Karpas-422 (cell line): ENCODE measurements at regions not wholly inside any gene's neighbourhood (a gene's known extent, or its start where the extent isn't known, plus 50 kb on each side); places are given as distances from the start of the nearest gene placed in this dataset.

Experiments
- DNase-seq: peaks from one replicate; pipeline ENCODE4 v3.0.0-alpha.2; 2015
- H2AFZ ChIP-seq: fragments of 200-600 bp; sonication (generic); 2 replicates; pipeline ENCODE4 v1.6.1; 2014; ENCODE audit warnings: antibody characterized with exemption, low read length, mixed read lengths
- H3K27ac ChIP-seq: fragments of 200-600 bp; sonication (generic); 2 replicates; pipeline ENCODE4 v1.5.1; 2014; ENCODE audit warnings: mild to moderate bottlenecking, low read length, moderate library complexity
- H3K27me3 ChIP-seq: fragments of 200-600 bp; sonication (generic); 2 replicates; pipeline ENCODE4 v1.6.1; 2014; ENCODE audit warnings: low read length, mixed read lengths
- H3K36me3 ChIP-seq: fragments of 200-600 bp; sonication (generic); 2 replicates; pipeline ENCODE4 v1.6.1; 2014; ENCODE audit warnings: low read length, mixed read lengths; ENCODE audit not compliant: insufficient read depth
- H3K4me1 ChIP-seq: fragments of 200-600 bp; sonication (generic); 2 replicates; pipeline ENCODE4 v1.6.1; 2014; ENCODE audit warnings: mild to moderate bottlenecking, low read length, mixed read lengths
- H3K4me2 ChIP-seq: fragments of 200-600 bp; sonication (generic); 2 replicates; pipeline ENCODE4 v1.6.1; 2014; ENCODE audit warnings: low read length, low read depth, mild to moderate bottlenecking; ENCODE audit not compliant: poor library complexity, severe bottlenecking
- H3K4me3 ChIP-seq: fragments of 200-600 bp; sonication (generic); 2 replicates; pipeline ENCODE4 v1.5.1; 2014; ENCODE audit warnings: mild to moderate bottlenecking, antibody characterized with exemption, low read length, mixed read lengths
- H3K79me2 ChIP-seq: fragments of 200-600 bp; sonication (generic); 2 replicates; pipeline ENCODE4 v1.6.1; 2014; ENCODE audit warnings: mild to moderate bottlenecking, low read length, mixed read lengths
- H3K9ac ChIP-seq: fragments of 200-600 bp; sonication (generic); 2 replicates; pipeline ENCODE4 v1.6.0; 2014; ENCODE audit warnings: low read length
- H3K9me2 ChIP-seq: fragments of 200-600 bp; sonication (generic), shearing (Covaris generic); replicated peaks from 2 replicates; pipeline ENCODE4 v1.6.0; 2014; ENCODE audit warnings: mild to moderate bottlenecking, low read length, moderate library complexity; ENCODE audit not compliant: insufficient read depth
- H3K9me3 ChIP-seq: fragments of 300-700, 200-600 bp; sonication (generic); 2 replicates; pipeline ENCODE4 v1.6.1; 2014; ENCODE audit warnings: low read length, mixed read lengths
- H4K20me1 ChIP-seq: fragments of 200-600 bp; sonication (generic); 2 replicates; pipeline ENCODE4 v1.6.1; 2014; ENCODE audit warnings: mild to moderate bottlenecking, antibody characterized with exemption, low read length, low read depth; ENCODE audit not compliant: insufficient read depth

- H3K4me1 ChIP-seq: no peaks in the 10 kb centered on the region
- H4K20me1 ChIP-seq: no peaks in the 10 kb centered on the region
- H2AFZ ChIP-seq: no peak overlapping the region
- H3K9me2 ChIP-seq: no peaks in the 10 kb centered on the region
- no peaks in the 10 kb centered on the region for H3K79me2 ChIP-seq
- no peak overlapping the region for H3K27ac ChIP-seq
- no peak overlapping the region for H3K4me2 ChIP-seq
- H3K36me3 ChIP-seq: no peaks in the 10 kb centered on the region
- no peak overlapping the region for H3K4me3 ChIP-seq
- H3K9me3 ChIP-seq: no peaks in the 10 kb centered on the region
- H3K9ac ChIP-seq: no peak overlapping the region
- no peak for DNase-seq
- H3K27me3 ChIP-seq: no peaks in the 10 kb centered on the region
Measured at GRCh38 chr4:170522427-170522970, 432.7 kb upstream of the AADAT start.

DNA sequence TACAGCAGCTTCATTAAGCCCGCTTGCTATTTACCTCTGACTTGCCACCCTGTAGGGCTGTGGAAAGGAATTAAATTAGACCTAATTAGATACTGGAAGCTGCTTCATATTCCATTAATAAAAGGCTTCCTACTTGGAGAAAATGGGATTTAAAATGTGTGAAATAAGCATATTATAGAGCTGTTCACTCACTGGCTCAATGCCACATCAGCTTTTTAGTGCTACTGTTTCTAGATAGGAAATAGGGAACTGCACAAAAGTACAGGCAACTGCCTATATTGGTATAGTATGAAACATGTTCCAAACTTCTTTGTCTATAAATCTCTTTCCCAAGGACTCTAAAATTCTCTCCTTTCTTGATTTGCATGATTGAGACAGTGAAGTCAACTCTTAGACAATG lies 407.9 kb upstream of the AADAT start:
- Histone ChIP-seq H3K9me2 (no peaks in the 10 kb centered on the region), H3K9me3 (no peaks in the 10 kb centered on the region), H3K27ac (no peak overlapping the region), H3K4me1 (no peaks in the 10 kb centered on the region), H2AFZ (no peak overlapping the region), H3K27me3 (no peaks in the 10 kb centered on the region), H3K9ac (no peak overlapping the region), H3K79me2 (no peaks in the 10 kb centered on the region), H3K36me3 (no peaks in the 10 kb centered on the region), H3K4me2 (no peak overlapping the region), H3K4me3 (no peak overlapping the region), H4K20me1 (no peaks in the 10 kb centered on the region)
- DNase-seq: no peak

DNA sequence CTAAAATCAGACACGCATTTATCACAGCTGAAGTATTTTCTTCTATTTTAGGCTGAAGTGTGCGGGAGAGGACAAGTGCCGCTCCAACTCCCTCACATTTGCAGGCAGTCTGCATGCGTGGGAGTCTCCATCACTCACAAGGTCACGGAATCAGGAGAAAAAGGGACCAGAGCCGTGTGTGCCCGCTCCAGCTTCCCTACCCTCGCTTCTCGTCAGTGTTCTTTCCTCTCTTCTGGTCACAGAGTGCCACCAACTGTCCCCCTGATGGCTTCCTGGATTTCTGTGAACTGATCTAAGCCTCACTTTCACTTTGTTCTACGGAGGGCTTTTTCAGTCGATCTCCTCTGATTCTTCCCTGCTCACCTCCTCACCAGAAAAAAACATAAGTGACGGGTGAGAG lies 407.4 kb upstream of the AADAT start:
- Histone ChIP-seq H3K9me3 (no peaks in the 10 kb centered on the region), H3K27me3 (no peaks in the 10 kb centered on the region), H3K4me2 (no peak overlapping the region), H3K36me3 (no peaks in the 10 kb centered on the region), H2AFZ (no peak overlapping the region), H3K4me3 (no peak overlapping the region), H3K27ac (no peak overlapping the region), H4K20me1 (no peaks in the 10 kb centered on the region), H3K79me2 (no peaks in the 10 kb centered on the region), H3K9me2 (no peaks in the 10 kb centered on the region), H3K9ac (no peak overlapping the region), H3K4me1 (no peaks in the 10 kb centered on the region)
- no peak for DNase-seq

DNA sequence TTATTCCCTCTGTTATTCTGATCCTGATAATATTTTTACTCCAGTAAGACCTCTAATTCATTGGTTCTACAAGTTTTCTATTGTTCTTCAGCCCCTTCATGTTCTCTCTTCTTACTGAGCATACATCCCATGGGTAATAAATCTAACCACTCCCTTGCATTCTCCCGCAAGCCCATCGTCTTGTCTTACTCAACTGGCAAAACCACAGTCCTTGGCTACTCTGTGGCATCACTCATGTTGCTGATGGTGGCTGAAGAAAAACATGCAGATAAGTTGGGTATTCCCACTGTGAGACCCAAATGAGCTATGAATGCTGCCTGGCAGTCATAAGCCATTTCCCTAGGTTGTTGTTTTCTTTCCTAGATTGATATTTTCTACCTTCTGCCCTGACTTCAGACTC lies 402.2 kb upstream of the AADAT start:
- Histone ChIP-seq H3K79me2 (no peaks in the 10 kb centered on the region), H3K4me2 (no peak overlapping the region), H3K9ac (no peak overlapping the region), H3K4me3 (no peak overlapping the region), H4K20me1 (no peaks in the 10 kb centered on the region), H3K9me2 (no peaks in the 10 kb centered on the region), H3K4me1 (no peaks in the 10 kb centered on the region), H3K36me3 (no peaks in the 10 kb centered on the region), H2AFZ (no peak overlapping the region), H3K9me3 (no peaks in the 10 kb centered on the region), H3K27me3 (no peaks in the 10 kb centered on the region), H3K27ac (no peak overlapping the region)
- no peak for DNase-seq

- Histone ChIP-seq H4K20me1 (no peaks in the 10 kb centered on the region), H3K4me2 (no peak overlapping the region), H2AFZ (no peak overlapping the region), H3K36me3 (no peaks in the 10 kb centered on the region), H3K4me3 (no peak overlapping the region), H3K9ac (no peak overlapping the region), H3K4me1 (no peaks in the 10 kb centered on the region), H3K27me3 (no peaks in the 10 kb centered on the region), H3K79me2 (no peaks in the 10 kb centered on the region), H3K9me3 (no peaks in the 10 kb centered on the region; the same call in 1 of the 2 replicates), H3K27ac (no peak overlapping the region), H3K9me2 (no peaks in the 10 kb centered on the region)
- no peak for DNase-seq
Measured at GRCh38 chr4:170476351-170476750, 386.6 kb upstream of the AADAT start.

DNA sequence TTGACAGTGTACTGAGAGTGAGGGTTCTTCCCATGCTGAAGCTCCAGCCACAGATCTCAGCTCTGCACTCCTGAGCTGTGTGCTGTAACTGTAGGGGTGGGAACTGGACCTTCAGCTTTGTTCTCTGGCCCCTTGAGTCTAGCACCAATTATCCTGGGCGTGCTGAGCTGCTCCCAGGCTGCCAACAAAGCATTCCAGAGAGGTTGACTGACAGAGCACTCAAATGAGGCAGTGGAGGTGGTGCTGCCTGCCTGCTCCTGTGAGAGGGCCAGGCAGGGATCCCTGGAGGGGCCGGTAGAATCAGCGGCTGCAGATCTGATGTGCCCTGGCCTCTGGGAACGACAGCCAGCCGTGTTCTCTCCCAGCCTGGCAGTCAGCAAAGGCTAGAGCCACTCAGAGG lies 375.7 kb upstream of the AADAT start:
- Histone ChIP-seq H3K9ac (no peak overlapping the region), H3K4me3 (no peak overlapping the region), H3K9me2 (no peaks in the 10 kb centered on the region), H2AFZ (no peak overlapping the region), H3K27ac (no peak overlapping the region), H3K4me2 (no peak overlapping the region), H4K20me1 (no peaks in the 10 kb centered on the region), H3K27me3 (no peaks in the 10 kb centered on the region), H3K36me3 (no peaks in the 10 kb centered on the region), H3K4me1 (no peaks in the 10 kb centered on the region), H3K9me3 (no peaks in the 10 kb centered on the region; the same call in 1 of the 2 replicates), H3K79me2 (no peaks in the 10 kb centered on the region)
- no peak for DNase-seq

DNA sequence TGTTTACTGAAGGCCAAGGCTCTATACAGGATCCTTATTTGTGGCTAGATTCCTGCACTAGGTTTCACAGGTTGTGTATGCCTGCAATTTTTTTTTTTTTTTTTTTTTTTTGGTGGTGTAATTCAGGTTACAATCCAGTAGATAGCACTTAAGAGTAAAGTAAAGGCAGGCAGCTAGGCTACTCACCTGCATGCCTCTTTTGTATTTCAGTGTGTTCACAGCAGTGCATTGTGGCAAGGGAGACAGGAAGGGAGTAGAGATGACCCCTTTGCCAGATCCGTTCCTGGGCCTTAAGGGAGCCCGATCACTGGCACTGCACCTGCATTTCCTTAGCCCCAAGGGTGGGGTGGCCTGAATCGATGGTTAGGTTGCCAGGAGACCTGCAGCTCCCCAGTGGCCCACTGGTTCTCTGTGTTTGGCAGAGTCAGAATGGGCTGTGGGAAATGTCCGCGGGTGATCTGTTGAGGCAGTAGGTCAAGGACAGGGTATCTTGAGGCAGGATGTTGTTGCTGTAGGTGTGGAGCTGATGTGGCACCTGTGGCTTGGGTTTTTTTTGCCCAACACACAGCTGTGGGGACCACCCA lies 374.9 kb upstream of the AADAT start:
- H3K4me2 ChIP-seq: no peak overlapping the region
- no peak overlapping the region for H3K27ac ChIP-seq
- no peaks in the 10 kb centered on the region for H3K9me2 ChIP-seq
- no peaks in the 10 kb centered on the region for H3K4me1 ChIP-seq
- H3K79me2 ChIP-seq: no peaks in the 10 kb centered on the region
- no peaks in the 10 kb centered on the region for H3K27me3 ChIP-seq
- H4K20me1 ChIP-seq: no peaks in the 10 kb centered on the region
- no peak for DNase-seq
- no peaks in the 10 kb centered on the region for H3K36me3 ChIP-seq
- H3K9ac ChIP-seq: no peak overlapping the region
- no peak overlapping the region for H3K4me3 ChIP-seq
- no peaks in the 10 kb centered on the region; the same call in 1 of the 2 replicates for H3K9me3 ChIP-seq
- H2AFZ ChIP-seq: no peak overlapping the region

DNA sequence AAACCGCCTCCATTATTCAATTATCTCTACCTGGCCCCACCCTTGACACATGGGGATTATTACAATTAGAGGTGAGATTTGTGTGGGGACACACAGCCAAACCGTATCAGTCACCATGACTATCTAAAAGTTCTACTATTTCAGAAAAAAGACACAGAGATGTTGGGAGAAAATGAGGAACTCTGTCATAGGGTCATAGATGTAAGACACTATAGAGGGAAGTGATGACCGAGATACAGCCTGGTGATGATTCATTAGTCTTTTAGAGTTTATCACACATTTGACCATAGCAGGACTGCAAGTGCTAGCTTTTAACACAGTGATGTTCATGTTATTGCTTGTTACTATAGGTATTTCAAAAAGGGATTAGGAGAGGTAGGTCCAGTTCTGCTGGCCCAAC lies 357.0 kb upstream of the AADAT start:
- no peaks in the 10 kb centered on the region for H3K9me2 ChIP-seq
- H3K9me3 ChIP-seq: no peaks in the 10 kb centered on the region
- H3K27me3 ChIP-seq: no peaks in the 10 kb centered on the region
- DNase-seq: no peak
- H2AFZ ChIP-seq: no peak overlapping the region
- no peaks in the 10 kb centered on the region for H3K79me2 ChIP-seq
- no peak overlapping the region for H3K4me2 ChIP-seq
- no peak overlapping the region for H3K9ac ChIP-seq
- no peak overlapping the region for H3K4me3 ChIP-seq
- H3K4me1 ChIP-seq: no peaks in the 10 kb centered on the region
- H4K20me1 ChIP-seq: no peaks in the 10 kb centered on the region
- no peak overlapping the region for H3K27ac ChIP-seq
- H3K36me3 ChIP-seq: no peaks in the 10 kb centered on the region
